Heart right ventricle (tissue), 16 donors: ENCODE measurements at regions not wholly inside any gene's neighbourhood (a gene's known extent, or its start where the extent isn't known, plus 50 kb on each side); places are given as distances from the start of the nearest gene placed in this dataset.

ENCODE experiments used
- ATAC-seq, 8 donors: fragments of 200-7000 bp; cut with Tn5 transposase; one replicate each; pipeline ENCODE4 v1.9.1; 2020; ENCODE audit warnings: mild to moderate bottlenecking in 8 of 8, moderate library complexity in 8 of 8, moderate number of reproducible peaks in 1 of 8
- DNase-seq, 2 donors: peaks; one replicate each; pipeline ENCODE4 v3.0.0-alpha.2; 2020
- H3K27ac ChIP-seq, 10 donors: fragments of 200-600 bp; sonication (generic) in 2 of 10; one replicate each; pipeline versions ENCODE4 v1.5.0 to v1.8.0; 2020 to 2022; ENCODE audit warnings: mild to moderate bottlenecking in 3 of 10
- H3K27me3 ChIP-seq, 7 donors: fragments of 200-600 bp; one replicate each; pipeline ENCODE4 v1.8.0; 2021 to 2022; ENCODE audit warnings: mild to moderate bottlenecking in 2 of 7
- H3K36me3 ChIP-seq, 9 donors: fragments of 200-600 bp; sonication (generic) in 1 of 9; one replicate each; pipeline versions ENCODE4 v1.5.0 to v1.8.0; 2020 to 2022; ENCODE audit warnings: mild to moderate bottlenecking in 2 of 9
- H3K4me1 ChIP-seq, 9 donors: fragments of 200-600 bp; sonication (generic) in 1 of 9; one replicate each; pipeline versions ENCODE4 v1.5.0 to v1.8.0; 2020 to 2022; ENCODE audit warnings: mild to moderate bottlenecking in 4 of 9
- H3K4me3 ChIP-seq, 10 donors: fragments of 200-600 bp; sonication (generic) in 2 of 10; one replicate each; pipeline versions ENCODE4 v1.5.0 to v1.8.0; 2020 to 2022; ENCODE audit warnings: mild to moderate bottlenecking in 7 of 10, moderate library complexity in 2 of 10
- H3K9me3 ChIP-seq, 11 donors: fragments of 200-600 bp in 10 of 11; sonication (generic) in 2 of 11; one replicate each; pipeline versions ENCODE4 v1.5.0 to v1.8.0; 2013 to 2022; ENCODE audit warnings: mild to moderate bottlenecking in 2 of 11, control low read depth in 1 of 11, moderate library complexity in 1 of 11
- WGBS, 2 donors: extraction: QIAGEN DNeasy Blood & Tissue Kit; methylation state at CpG; one replicate each; pipeline ENCODE4 v1.1.7; 2013; ENCODE audit warnings: inconsistent platforms in 1 of 2; 5-methylcytosine and 5-hydroxymethylcytosine counted together
- intact Hi-C, 10 donors: fragments of 100-400 bp; cut with DNase I; formaldehyde crosslinking; loops; one replicate each; pipeline versions ENCODE4 v1.11.1 to v1.14.2; 2022
- TF ChIP-seq, protein P1 (sequence below), 9 donors: fragments of 200-600 bp; sonication (generic) in 2 of 9; IDR thresholded peaks; one replicate each; pipeline versions ENCODE4 v1.5.0 to v1.8.0; 2021 to 2022; ENCODE audit warnings: antibody characterized with exemption in 9 of 9, mild to moderate bottlenecking in 5 of 9, moderate library complexity in 1 of 9
- donor health status: Arrhythmogenic right ventricular cardiomyopathy.
- donor health status: ischemic (EF 13 %, LVEDD 7.1; RV severe dilation, severe dysfunction).
- donor health status: healthy with polysubstance abuse.
- donor health status: DM: no; HTN: yes; CAD: no.
- donor health status: DM: no; HTN: no; CAD: no.
- donor health status: ischemic (EF 25% LVEDD 6.9; RV normal size, moderate dysfunction).
- donor health status: ischemic (EF 25% LVEDD 5.7; RV mildly dilated, moderate dysfunction).
- donor health status: healthy.
- donor health status: DM: yes; HTN: yes; CAD: no.
- donor health status: Ischemic cardiomyopathy.
- donor health status: ischemic (EF 35%, LVEDD 5.7; RV mildly dilated, moderate dysfunction).
- donor health status: nonischemic (EF 11% LVEDD 7.7; RV severe dilation, severe dysfunction).
- donor health status: DM: yes; HTN: yes; CAD: no.
- donor health status: PGD.
- donor health status: ischemic (EF 29% LVEDD 5.4; RV normal size, mild dysfunction).
- donor health status: nonischemic (EF 23%, LVEDD 6.1; RV moderate dilation, normal function).

DNA sequence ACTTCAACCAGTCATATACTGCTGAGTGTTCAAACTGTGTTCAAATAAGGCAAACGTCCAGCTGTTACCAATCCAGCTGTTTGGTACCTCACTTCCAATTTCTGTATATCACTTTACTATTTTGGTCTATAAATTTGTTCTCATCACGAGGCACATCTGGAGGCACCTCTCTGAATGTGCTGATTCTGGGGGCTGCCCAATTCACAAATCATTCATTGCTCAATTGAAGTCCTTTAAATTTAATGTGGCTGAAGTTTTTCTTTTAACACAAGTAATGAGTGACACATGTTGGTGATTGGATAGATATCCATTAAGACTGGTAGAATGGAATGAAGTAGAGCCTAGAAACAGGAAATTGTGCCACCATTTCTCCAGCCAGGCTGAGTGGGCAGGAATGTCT is 617.0 kb upstream of the TMEM132C start:
- H3K27ac ChIP-seq: no peak overlapping the region
- peaks cover 0 to 4% (median 0%) of the 10 kb centered on the region in 7 donors for H3K27me3 ChIP-seq
- DNase-seq (no peak), ATAC-seq (no peak)
- TF ChIP-seq, protein P1, sequence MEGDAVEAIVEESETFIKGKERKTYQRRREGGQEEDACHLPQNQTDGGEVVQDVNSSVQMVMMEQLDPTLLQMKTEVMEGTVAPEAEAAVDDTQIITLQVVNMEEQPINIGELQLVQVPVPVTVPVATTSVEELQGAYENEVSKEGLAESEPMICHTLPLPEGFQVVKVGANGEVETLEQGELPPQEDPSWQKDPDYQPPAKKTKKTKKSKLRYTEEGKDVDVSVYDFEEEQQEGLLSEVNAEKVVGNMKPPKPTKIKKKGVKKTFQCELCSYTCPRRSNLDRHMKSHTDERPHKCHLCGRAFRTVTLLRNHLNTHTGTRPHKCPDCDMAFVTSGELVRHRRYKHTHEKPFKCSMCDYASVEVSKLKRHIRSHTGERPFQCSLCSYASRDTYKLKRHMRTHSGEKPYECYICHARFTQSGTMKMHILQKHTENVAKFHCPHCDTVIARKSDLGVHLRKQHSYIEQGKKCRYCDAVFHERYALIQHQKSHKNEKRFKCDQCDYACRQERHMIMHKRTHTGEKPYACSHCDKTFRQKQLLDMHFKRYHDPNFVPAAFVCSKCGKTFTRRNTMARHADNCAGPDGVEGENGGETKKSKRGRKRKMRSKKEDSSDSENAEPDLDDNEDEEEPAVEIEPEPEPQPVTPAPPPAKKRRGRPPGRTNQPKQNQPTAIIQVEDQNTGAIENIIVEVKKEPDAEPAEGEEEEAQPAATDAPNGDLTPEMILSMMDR (IDR thresholded peaks at IDR 0.05): no peak
- H3K4me3 ChIP-seq: no peak overlapping the region
- no peaks in the 10 kb centered on the region for H3K36me3 ChIP-seq
- H3K4me1 ChIP-seq: no peaks in the 10 kb centered on the region
- 50 to 61% methylated on average over 2 of the region's 2 CpGs for WGBS, 2 donors
- H3K9me3 ChIP-seq: peaks cover 0 to 4% (median 0%) of the 10 kb centered on the region in 11 donors
- intact Hi-C loops: no loop called here

DNA sequence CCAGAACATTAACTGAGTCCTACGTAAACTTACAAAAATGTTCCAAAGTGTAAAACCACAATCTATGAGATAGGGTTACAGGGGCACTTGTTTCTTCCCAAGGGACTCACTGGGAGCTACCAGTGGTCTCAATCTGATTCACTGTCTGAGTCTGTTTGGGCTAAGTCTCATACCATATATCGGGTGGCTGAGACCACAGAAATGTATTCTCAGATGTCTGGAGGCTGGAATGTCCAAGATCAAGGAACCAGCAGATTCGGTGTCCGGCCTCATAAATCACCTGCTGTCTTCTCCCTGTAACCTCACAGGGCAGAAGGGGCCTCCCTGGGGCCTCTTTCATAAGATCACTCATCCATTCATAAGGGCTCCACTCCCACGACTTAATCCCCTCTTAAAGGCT is 616.3 kb upstream of the TMEM132C start:
- TF ChIP-seq, protein P1 (IDR thresholded peaks at IDR 0.05): no peak
- Histone ChIP-seq H3K36me3 (no peaks in the 10 kb centered on the region), H3K27me3 (peaks cover 0 to 4% (median 0%) of the 10 kb centered on the region in 7 donors), H3K27ac (no peak overlapping the region), H3K9me3 (peaks cover 0 to 3% (median 0%) of the 10 kb centered on the region in 11 donors), H3K4me3 (no peak overlapping the region), H3K4me1 (no peaks in the 10 kb centered on the region)
- ATAC-seq: no peak
- no peak for DNase-seq
- intact Hi-C loops: no loop called here
- 69 to 77% methylated on average over 5 of the region's 5 CpGs for WGBS, 2 donors

DNA sequence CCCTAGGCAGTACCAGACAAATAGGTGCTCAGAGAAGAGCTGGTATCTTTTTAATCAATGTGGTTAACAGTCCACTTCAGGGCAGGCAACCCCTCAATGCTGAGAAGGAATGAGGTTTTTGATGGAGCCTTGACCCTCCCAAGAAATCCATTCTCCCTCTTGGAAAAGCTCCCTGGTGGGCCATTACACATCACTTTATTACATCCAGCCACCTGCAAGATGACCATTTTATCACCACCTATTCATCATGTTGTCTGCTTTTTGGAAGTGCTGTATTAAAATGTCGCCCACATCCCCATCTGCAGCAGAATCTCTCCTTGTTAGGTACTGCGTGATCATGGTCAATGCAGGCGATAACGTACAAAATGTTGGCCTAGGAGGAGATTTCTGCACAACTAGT is 614.7 kb upstream of the TMEM132C start:
- 94 to 96% methylated on average over 4 of the region's 4 CpGs for WGBS, 2 donors
- ATAC-seq (no peak), DNase-seq (no peak)
- Histone ChIP-seq H3K27me3 (peaks cover 0 to 4% (median 0%) of the 10 kb centered on the region in 7 donors), H3K4me1 (no peaks in the 10 kb centered on the region), H3K9me3 (no peaks in the 10 kb centered on the region), H3K4me3 (no peak overlapping the region), H3K36me3 (no peaks in the 10 kb centered on the region), H3K27ac (no peak overlapping the region)
- TF ChIP-seq, protein P1 (IDR thresholded peaks at IDR 0.05): no peak
- intact Hi-C loops: no loop called here

DNA sequence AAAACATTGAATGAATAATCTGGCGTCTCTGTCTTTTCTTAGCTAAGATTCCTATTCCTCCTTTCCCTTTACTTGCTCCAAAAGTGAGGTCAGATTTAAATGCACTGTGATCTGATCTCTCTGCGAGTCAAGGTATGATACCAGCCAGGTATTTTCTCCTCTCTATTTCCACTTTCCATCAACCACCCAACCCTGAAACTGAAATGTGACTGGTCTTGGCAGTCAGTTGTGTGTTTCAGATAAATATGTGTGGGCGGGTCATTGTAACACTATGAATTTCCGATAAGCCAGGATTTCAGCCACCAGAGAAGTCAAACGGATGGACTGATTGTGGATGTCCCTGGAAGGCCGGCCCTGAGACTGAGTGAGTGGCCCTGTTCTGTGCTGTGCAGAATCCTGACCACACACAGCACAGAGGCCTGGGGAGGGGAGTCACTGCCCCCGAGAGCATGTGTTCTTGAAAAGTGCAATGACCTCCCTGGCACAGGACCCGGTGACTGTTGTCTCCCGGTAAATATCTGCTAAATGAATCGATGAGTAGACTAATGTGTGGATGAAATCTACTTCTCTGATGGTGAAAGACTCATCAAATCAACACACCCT is 612.5 kb upstream of the TMEM132C start:
- H3K4me1 ChIP-seq: no peaks in the 10 kb centered on the region
- H3K27me3 ChIP-seq: peaks cover 0 to 4% (median 0%) of the 10 kb centered on the region in 7 donors
- H3K9me3 ChIP-seq: no peaks in the 10 kb centered on the region
- ATAC-seq (no peak), DNase-seq (no peak)
- H3K36me3 ChIP-seq: no peaks in the 10 kb centered on the region
- H3K4me3 ChIP-seq: no peak overlapping the region
- TF ChIP-seq, protein P1 (IDR thresholded peaks at IDR 0.05): no peak
- 75 to 80% methylated on average over 10 of the region's 10 CpGs for WGBS, 2 donors
- intact Hi-C loops: no loop called here
- no peak overlapping the region for H3K27ac ChIP-seq
